SH-SY5Y (cell line): ENCODE measurements at regions not wholly inside any gene's neighbourhood (a gene's known extent, or its start where the extent isn't known, plus 50 kb on each side); places are given as distances from the start of the nearest gene placed in this dataset.

Source experiments
- GATA2 ChIP-seq: IDR thresholded peaks from 2 replicates; pipeline ENCODE4 v1.6.1; 2011; ENCODE audit warnings: mild to moderate bottlenecking, low read depth, low read length
- GATA3 ChIP-seq: IDR thresholded peaks from 2 replicates; pipeline ENCODE4 v1.6.1; 2011; ENCODE audit warnings: low read depth, mild to moderate bottlenecking, low read length, moderate library complexity

DNA sequence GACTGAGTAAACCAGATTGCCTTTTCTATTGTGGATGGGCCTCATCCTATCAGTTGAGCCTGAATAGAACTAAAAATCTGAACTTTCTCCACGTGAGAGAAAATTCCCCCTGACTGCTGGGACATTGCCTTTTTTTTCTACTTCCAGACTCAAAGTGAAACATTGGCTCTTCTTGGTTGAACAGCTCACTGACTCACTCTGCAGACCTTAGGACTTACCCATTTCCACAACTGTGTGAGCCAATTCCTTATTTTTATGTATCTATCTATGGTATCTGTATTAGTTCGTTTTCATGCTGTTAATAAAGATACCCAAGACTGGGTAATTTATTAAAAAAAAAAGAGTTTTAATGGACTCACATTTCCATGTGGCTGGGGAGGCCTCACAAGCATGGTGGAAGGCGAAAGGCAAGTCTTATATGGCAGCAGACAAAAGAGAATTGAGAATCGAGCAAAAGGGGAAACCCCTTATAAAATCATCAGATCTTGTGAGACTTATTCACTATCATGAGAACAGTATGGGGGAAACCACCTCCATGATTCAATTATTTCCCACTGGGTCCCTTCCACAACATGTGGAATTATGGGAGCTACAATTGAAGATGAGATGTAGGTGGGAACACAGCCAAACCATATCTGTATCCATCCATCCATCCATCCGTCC lies 306.7 kb upstream of the SLC24A2 start:
- no peak for TF ChIP-seq GATA2
- no peak for TF ChIP-seq GATA3
